Activated CD8-positive, alpha-beta memory T cell treated with anti-CD3 and anti-CD28 coated beads, Interleukin-2, amount 50 U/mL, for 48 hours (primary cell): ENCODE measurements at regions not wholly inside any gene's neighbourhood (a gene's known extent, or its start where the extent isn't known, plus 50 kb on each side); places are given as distances from the start of the nearest gene placed in this dataset.
"Not testable (repeated sequence)": the region's sequence is repeated elsewhere in the genome, so short reads cannot be mapped to it uniquely, and the experiment has no call there.

Source experiments
- DNase-seq: peaks from one replicate; pipeline ENCODE4 v3.0.0-alpha.2; 2020

- no peak for DNase-seq
Observed at GRCh38 chr2:7732497-7732896, 815.3 kb downstream of the RNF144A start.

GRCh38 chr2:7736646-7737305, 819.6 kb downstream of the RNF144A start:
- DNase-seq, result no peak

GRCh38 chr2:7738596-7738995, 821.4 kb downstream of the RNF144A start:
- no peak for DNase-seq

GRCh38 chr2:7740114-7740513, 822.9 kb downstream of the RNF144A start:
- no peak for DNase-seq

- DNase-seq, result no peak
Observed at GRCh38 chr2:7742301-7742700, 825.1 kb downstream of the RNF144A start.

GRCh38 chr2:7744827-7745226, 827.6 kb downstream of the RNF144A start:
- DNase-seq, result no peak

- DNase-seq, result no peak
Observed at GRCh38 chr2:7745369-7745768, 828.2 kb downstream of the RNF144A start.

GRCh38 chr2:7748717-7749415, 831.7 kb downstream of the RNF144A start:
- no peak for DNase-seq

GRCh38 chr2:7749895-7750559, 832.8 kb downstream of the RNF144A start:
- no peak for DNase-seq

- DNase-seq, result no peak
Observed at GRCh38 chr2:7752291-7752690, 835.1 kb downstream of the RNF144A start.

GRCh38 chr2:7753777-7754176, 836.6 kb downstream of the RNF144A start:
- no peak for DNase-seq

GRCh38 chr2:7755879-7756278, 838.7 kb downstream of the RNF144A start:
- DNase-seq, result no peak

GRCh38 chr2:7758073-7758759, 841.0 kb downstream of the RNF144A start:
- DNase-seq, result no peak

GRCh38 chr2:7759898-7760297, 842.7 kb downstream of the RNF144A start:
- no peak for DNase-seq

- DNase-seq, result not testable (repeated sequence)
Observed at GRCh38 chr2:7763418-7763817, 846.2 kb downstream of the RNF144A start.

- no peak for DNase-seq
Observed at GRCh38 chr2:7765236-7765635, 848.0 kb downstream of the RNF144A start.

GRCh38 chr2:7766088-7766722, 849.0 kb downstream of the RNF144A start:
- DNase-seq, result no peak

GRCh38 chr2:7766978-7767565, 849.9 kb downstream of the RNF144A start:
- DNase-seq, result no peak

GRCh38 chr2:7767902-7768301, 850.7 kb downstream of the RNF144A start:
- DNase-seq, result no peak

- DNase-seq, result no peak
Observed at GRCh38 chr2:7771781-7772180, 854.6 kb downstream of the RNF144A start.

- DNase-seq, result peak; percentile 74
Observed at GRCh38 chr2:7773362-7774360, 856.4 kb downstream of the RNF144A start.
